ENCODE measurements at regions not wholly inside any gene's neighbourhood (a gene's known extent, or its start where the extent isn't known, plus 50 kb on each side); places are given as distances from the start of the nearest gene placed in this dataset.

DNA sequence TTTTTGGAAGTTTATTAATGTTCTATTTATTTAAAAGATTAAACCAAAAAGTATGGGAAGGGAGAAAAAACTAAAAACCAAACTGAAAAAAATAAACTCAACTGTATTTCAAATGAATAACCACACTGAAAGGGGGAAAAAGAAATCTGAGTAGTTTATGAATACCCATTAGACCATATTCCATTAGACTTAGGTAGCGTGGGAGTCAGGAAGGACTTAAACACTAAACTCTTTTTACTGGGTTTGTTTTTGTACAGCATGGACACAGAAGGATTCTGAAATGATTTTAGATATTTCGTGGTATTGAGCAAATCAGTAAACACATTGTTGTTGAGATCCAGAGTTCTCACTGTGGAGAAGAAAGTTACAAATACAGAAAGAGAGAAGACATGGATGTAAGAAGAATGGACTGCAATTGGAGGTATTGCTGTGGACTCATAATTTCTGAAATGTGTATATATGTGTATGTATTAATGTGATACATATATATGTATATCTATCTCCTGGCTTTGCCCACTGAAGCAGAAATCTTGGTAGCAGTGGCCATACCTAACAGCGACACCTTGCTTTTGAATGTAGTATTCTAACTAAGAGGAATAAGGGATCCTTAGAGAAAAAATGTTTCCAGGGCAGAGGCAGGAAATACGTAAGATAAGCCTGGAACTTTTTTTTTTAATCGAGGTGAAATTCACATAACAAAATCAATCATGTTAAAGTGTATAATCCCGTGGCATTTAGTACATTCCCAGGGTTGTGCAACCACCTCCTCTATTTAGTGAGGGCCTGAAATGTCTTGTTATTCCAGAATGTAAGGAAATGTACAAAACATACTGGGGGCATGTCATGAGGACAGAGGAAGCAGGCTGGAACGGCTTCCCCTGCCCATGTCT, 228.8 kb downstream of the SMARCA2 start:
- Histone ChIP-seq H3K4me3 (ENCODE audit: low read length) (no peak overlapping the region), H3K27ac (ENCODE audit: low read depth in 1 of 2, low read length in 2 of 2) (no peak overlapping the region), H3K36me3 (ENCODE audit: insufficient read depth, low read length) (no peaks in the 10 kb centered on the region), H3K27me3 (ENCODE audit: control insufficient read depth in 1 of 2, insufficient read depth in 2 of 2, low read length in 2 of 2) (no peaks in the 10 kb centered on the region), H3K4me1 (ENCODE audit: insufficient read depth, low read length) (peaks cover 15% of the 10 kb centered on the region), H3K9me3 (ENCODE audit: control insufficient read depth in 1 of 2, insufficient read depth in 1 of 2, low read length in 2 of 2) (peaks cover 0 to 5% of the 10 kb centered on the region in 2 experiments)
- peaks cover 19% of the 10 kb centered on the region for H3K27me3 Mint-ChIP-seq
- H3K36me3 Mint-ChIP-seq (ENCODE audit: low read depth), result no peaks in the 10 kb centered on the region
- intact Hi-C loops (cut with DNase I, micrococcal nuclease), result no loop called here
- H3K4me3 Mint-ChIP-seq, result no peak overlapping the region
- TF ChIP-seq, protein P1, sequence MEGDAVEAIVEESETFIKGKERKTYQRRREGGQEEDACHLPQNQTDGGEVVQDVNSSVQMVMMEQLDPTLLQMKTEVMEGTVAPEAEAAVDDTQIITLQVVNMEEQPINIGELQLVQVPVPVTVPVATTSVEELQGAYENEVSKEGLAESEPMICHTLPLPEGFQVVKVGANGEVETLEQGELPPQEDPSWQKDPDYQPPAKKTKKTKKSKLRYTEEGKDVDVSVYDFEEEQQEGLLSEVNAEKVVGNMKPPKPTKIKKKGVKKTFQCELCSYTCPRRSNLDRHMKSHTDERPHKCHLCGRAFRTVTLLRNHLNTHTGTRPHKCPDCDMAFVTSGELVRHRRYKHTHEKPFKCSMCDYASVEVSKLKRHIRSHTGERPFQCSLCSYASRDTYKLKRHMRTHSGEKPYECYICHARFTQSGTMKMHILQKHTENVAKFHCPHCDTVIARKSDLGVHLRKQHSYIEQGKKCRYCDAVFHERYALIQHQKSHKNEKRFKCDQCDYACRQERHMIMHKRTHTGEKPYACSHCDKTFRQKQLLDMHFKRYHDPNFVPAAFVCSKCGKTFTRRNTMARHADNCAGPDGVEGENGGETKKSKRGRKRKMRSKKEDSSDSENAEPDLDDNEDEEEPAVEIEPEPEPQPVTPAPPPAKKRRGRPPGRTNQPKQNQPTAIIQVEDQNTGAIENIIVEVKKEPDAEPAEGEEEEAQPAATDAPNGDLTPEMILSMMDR (IDR thresholded peaks at IDR 0.05), result no peak
- H3K4me1 Mint-ChIP-seq (ENCODE audit: low read depth), result peaks cover 17% of the 10 kb centered on the region
- H3K27ac Mint-ChIP-seq, result no peak overlapping the region
- POLR2A ChIA-PET, result no interaction called here
- ATAC-seq (ENCODE audit: poor library complexity), result no peak
- DNase-seq, result no peak
- H3K9me3 Mint-ChIP-seq, result peaks cover 4% of the 10 kb centered on the region
- CTCF ChIA-PET, result no interaction called here

DNA sequence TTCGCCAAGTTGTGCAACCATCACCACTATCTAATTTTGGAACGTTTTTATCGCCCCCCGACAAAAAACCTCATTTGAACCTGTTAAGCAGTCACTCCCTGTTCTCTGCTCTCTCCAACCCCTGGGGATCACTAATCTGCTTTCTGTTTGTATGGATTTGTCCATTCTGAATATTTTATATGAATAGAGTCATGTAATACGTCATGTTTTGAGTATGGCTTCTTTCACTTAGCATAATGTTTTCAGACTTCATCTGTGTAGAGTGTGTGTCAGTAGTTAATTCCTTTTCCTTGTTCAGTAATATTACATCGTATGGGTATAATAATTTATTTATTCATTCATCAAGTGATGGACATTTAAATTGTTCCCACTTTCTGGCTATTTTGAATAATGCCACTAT, 232.2 kb downstream of the SMARCA2 start:
- POLR2A ChIA-PET, result no interaction called here
- Mint-ChIP-seq H3K9me3 (peaks cover 4% of the 10 kb centered on the region), H3K27ac (no peak overlapping the region), H3K4me3 (no peak overlapping the region), H3K36me3 (ENCODE audit: low read depth) (no peaks in the 10 kb centered on the region), H3K4me1 (ENCODE audit: low read depth) (peaks cover 7% of the 10 kb centered on the region), H3K27me3 (peaks cover 25% of the 10 kb centered on the region)
- no peak overlapping the region for H3K27ac ChIP-seq (ENCODE audit: low read depth in 1 of 2, low read length in 2 of 2)
- TF ChIP-seq, protein P1 (IDR thresholded peaks at IDR 0.05), result no peak
- peaks cover 4% of the 10 kb centered on the region for H3K4me1 ChIP-seq (ENCODE audit: insufficient read depth, low read length)
- DNase-seq (no peak), ATAC-seq (ENCODE audit: poor library complexity) (no peak)
- H3K9me3 ChIP-seq (ENCODE audit: control insufficient read depth in 1 of 2, insufficient read depth in 1 of 2, low read length in 2 of 2), result peaks cover 0 to 5% of the 10 kb centered on the region in 2 experiments
- H3K36me3 ChIP-seq (ENCODE audit: insufficient read depth, low read length), result no peaks in the 10 kb centered on the region
- H3K27me3 ChIP-seq (ENCODE audit: control insufficient read depth in 1 of 2, insufficient read depth in 2 of 2, low read length in 2 of 2), result no peaks in the 10 kb centered on the region
- H3K4me3 ChIP-seq (ENCODE audit: low read length), result no peak overlapping the region
- intact Hi-C loops (cut with DNase I, micrococcal nuclease), result no loop called here
- CTCF ChIA-PET, result no interaction called here

DNA sequence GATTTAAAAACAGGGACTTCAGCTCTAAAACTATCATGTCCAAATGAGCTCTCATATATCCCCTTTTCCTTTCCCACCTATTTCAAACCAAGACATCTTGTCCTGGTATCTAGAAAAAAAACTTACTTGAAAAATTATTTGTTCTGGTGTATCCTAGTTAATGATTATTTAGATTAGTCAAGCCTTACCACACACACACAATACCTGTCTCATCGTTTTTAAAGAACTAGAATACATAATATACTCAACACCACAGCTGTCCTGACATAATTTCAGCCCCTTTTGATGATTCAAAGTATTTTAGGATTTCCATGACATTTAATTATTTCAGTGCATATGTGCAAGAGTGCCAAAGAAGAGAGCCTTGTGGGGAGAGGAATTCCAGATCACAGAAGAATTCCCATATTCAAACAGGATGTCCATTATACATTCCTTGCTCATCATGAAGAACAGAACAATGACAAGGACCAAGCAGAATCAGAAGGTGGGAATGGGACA, 233.7 kb downstream of the SMARCA2 start:
- TF ChIP-seq, protein P1 (IDR thresholded peaks at IDR 0.05), result no peak
- H3K36me3 Mint-ChIP-seq (ENCODE audit: low read depth), result no peaks in the 10 kb centered on the region
- ChIA-PET POLR2A (no interaction called here), CTCF (no interaction called here)
- intact Hi-C loops (cut with DNase I, micrococcal nuclease), result no loop called here
- H3K27me3 Mint-ChIP-seq, result peaks cover 22% of the 10 kb centered on the region
- Histone ChIP-seq H3K4me3 (ENCODE audit: low read length) (no peak overlapping the region), H3K27me3 (ENCODE audit: control insufficient read depth in 1 of 2, insufficient read depth in 2 of 2, low read length in 2 of 2) (no peaks in the 10 kb centered on the region), H3K9me3 (ENCODE audit: control insufficient read depth in 1 of 2, insufficient read depth in 1 of 2, low read length in 2 of 2) (peaks cover 0 to 5% of the 10 kb centered on the region in 2 experiments), H3K36me3 (ENCODE audit: insufficient read depth, low read length) (no peaks in the 10 kb centered on the region), H3K4me1 (ENCODE audit: insufficient read depth, low read length) (no peaks in the 10 kb centered on the region), H3K27ac (ENCODE audit: low read depth in 1 of 2, low read length in 2 of 2) (no peak overlapping the region)
- no peak overlapping the region for H3K27ac Mint-ChIP-seq
- H3K4me3 Mint-ChIP-seq, result no peak overlapping the region
- no peak for ATAC-seq (ENCODE audit: poor library complexity)
- H3K9me3 Mint-ChIP-seq, result peaks cover 4% of the 10 kb centered on the region
- no peaks in the 10 kb centered on the region for H3K4me1 Mint-ChIP-seq (ENCODE audit: low read depth)
- no peak for DNase-seq

Data from CD4-positive, alpha-beta T cell (primary cell).